ENCODE measurements at regions not wholly inside any gene's neighbourhood (a gene's known extent, or its start where the extent isn't known, plus 50 kb on each side); places are given as distances from the start of the nearest gene placed in this dataset.

GRCh38 chr13:39879286-39880035 lies 224.0 kb downstream of the COG6 start:
- ChIA-PET POLR2A (no interaction called here), CTCF (no interaction called here)
- TF ChIP-seq PBX3 (CRISPR knock-in tag; IDR thresholded peaks at IDR 0.05) = no peak
- no peak for TF ChIP-seq OVOL3 (tag by site-specific recombination; IDR thresholded peaks at IDR 0.05)
- no peak for TF ChIP-seq ZEB2 (tag by site-specific recombination; IDR thresholded peaks at IDR 0.05)
- TF ChIP-seq ZNF692 (tag by site-specific recombination; IDR thresholded peaks at IDR 0.05) = no peak
- no peak for TF ChIP-seq ZNF16 (tag by site-specific recombination; IDR thresholded peaks at IDR 0.05; ENCODE audit: low read depth)
- no peak for TF ChIP-seq ZBTB48 (tag by site-specific recombination; IDR thresholded peaks at IDR 0.05)

GRCh38 chr13:39881383-39881782 lies 225.9 kb downstream of the COG6 start:
- ChIA-PET CTCF (no interaction called here), POLR2A (no interaction called here)
- Histone ChIP-seq H3K4me3 (ENCODE audit: low read depth, low read length) (no peak overlapping the region), H3K4me1 (ENCODE audit: control insufficient read depth, insufficient read depth, low read length) (no peaks in the 10 kb centered on the region), H3K36me3 (ENCODE audit: control insufficient read depth in 2 of 2, insufficient read depth in 1 of 2, low read length in 2 of 2) (no peaks in the 10 kb centered on the region), H3K9me3 (ENCODE audit: control insufficient read depth, insufficient read depth, low read depth, low read length) (no peaks in the 10 kb centered on the region), H3K27ac (ENCODE audit: extremely low read depth, low read depth, low read length) (no peak overlapping the region)
- TF ChIP-seq ZNF274 (IDR thresholded peaks at IDR 0.05; ENCODE audit: low read length) (no peak), ZNF274 (tag by site-specific recombination; IDR thresholded peaks at IDR 0.05; ENCODE audit: borderline replicate concordance) (no peak), ZNF830 (tag by site-specific recombination; IDR thresholded peaks at IDR 0.05; ENCODE audit: low read depth) (no peak), ZNF354C (tag by site-specific recombination; IDR thresholded peaks at IDR 0.05; ENCODE audit: borderline replicate concordance, low read depth) (no peak), ZNF2 (tag by site-specific recombination; IDR thresholded peaks at IDR 0.05) (no peak)

More at GRCh38 chr13:39879286-39880035, 224.0 kb downstream of the COG6 start:
- Histone ChIP-seq H3K4me1 (ENCODE audit: control insufficient read depth, insufficient read depth, low read length) (no peaks in the 10 kb centered on the region), H3K27ac (ENCODE audit: extremely low read depth, low read depth, low read length) (no peak overlapping the region), H3K9me3 (ENCODE audit: control insufficient read depth, insufficient read depth, low read depth, low read length) (no peaks in the 10 kb centered on the region), H3K4me3 (ENCODE audit: low read depth, low read length) (no peak overlapping the region), H3K36me3 (ENCODE audit: control insufficient read depth in 2 of 2, insufficient read depth in 1 of 2, low read length in 2 of 2) (no peaks in the 10 kb centered on the region)

GRCh38 chr13:39881887-39882286 lies 226.4 kb downstream of the COG6 start:
- POLR2A ChIA-PET = no interaction called here
- H3K9me3 ChIP-seq (ENCODE audit: control insufficient read depth, insufficient read depth, low read depth, low read length) = no peaks in the 10 kb centered on the region
- CTCF ChIA-PET = no interaction called here
- no peak overlapping the region for H3K27ac ChIP-seq (ENCODE audit: extremely low read depth, low read depth, low read length)
- H3K36me3 ChIP-seq (ENCODE audit: control insufficient read depth in 2 of 2, insufficient read depth in 1 of 2, low read length in 2 of 2) = no peaks in the 10 kb centered on the region
- H3K4me1 ChIP-seq (ENCODE audit: control insufficient read depth, insufficient read depth, low read length) = no peaks in the 10 kb centered on the region
- H3K4me3 ChIP-seq (ENCODE audit: low read depth, low read length) = no peak overlapping the region
- no peak for TF ChIP-seq PRDM6 (tag by site-specific recombination; IDR thresholded peaks at IDR 0.05)
- no peak for TF ChIP-seq ZNF292 (tag by site-specific recombination; IDR thresholded peaks at IDR 0.05; ENCODE audit: borderline replicate concordance, low read depth)
- no peak for TF ChIP-seq GFI1B (tag by site-specific recombination; IDR thresholded peaks at IDR 0.05)
- TF ChIP-seq ZNF214 (tag by site-specific recombination; IDR thresholded peaks at IDR 0.05; ENCODE audit: borderline replicate concordance) = no peak
- TF ChIP-seq ZNF664 (tag by site-specific recombination; IDR thresholded peaks at IDR 0.05) = no peak
- no peak for TF ChIP-seq REPIN1 (tag by site-specific recombination; IDR thresholded peaks at IDR 0.05; ENCODE audit: low read depth)
- no peak for TF ChIP-seq ZBTB6 (tag by site-specific recombination; IDR thresholded peaks at IDR 0.05)
- no peak for TF ChIP-seq KLF8 (tag by site-specific recombination; IDR thresholded peaks at IDR 0.05)
- TF ChIP-seq ZNF692 (tag by site-specific recombination; IDR thresholded peaks at IDR 0.05) = no peak
- no peak for TF ChIP-seq HIC1 (tag by site-specific recombination; IDR thresholded peaks at IDR 0.05)
- TF ChIP-seq ZNF529 (tag by site-specific recombination; IDR thresholded peaks at IDR 0.05; ENCODE audit: insufficient replicate concordance) = no peak
- TF ChIP-seq ZXDB (tag by site-specific recombination; IDR thresholded peaks at IDR 0.05) = no peak
